ENCODE measurements at regions not wholly inside any gene's neighbourhood (a gene's known extent, or its start where the extent isn't known, plus 50 kb on each side); places are given as distances from the start of the nearest gene placed in this dataset.

DNA sequence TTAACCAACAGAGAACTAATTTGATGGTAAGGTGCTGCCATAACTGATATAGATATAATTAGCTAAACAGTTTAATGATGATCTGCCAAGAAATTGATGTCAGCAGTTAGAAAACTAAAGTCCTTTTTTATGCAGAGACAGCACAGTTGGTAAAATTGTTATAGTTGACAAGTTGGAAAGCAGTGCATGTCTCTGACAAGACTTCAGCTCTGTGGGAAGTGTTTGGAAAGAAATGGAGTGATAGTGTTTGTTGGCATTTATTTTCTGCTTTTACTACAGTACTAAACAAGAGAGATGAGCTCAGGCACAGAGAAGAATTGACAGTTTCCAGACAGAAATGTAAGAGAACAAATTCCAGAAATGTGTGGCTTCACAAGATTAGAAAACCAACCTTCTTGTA is 523.5 kb upstream of the BCHE start:
- no peak for TF ChIP-seq POLR2AphosphoS5 (IDR thresholded peaks at IDR 0.05; ENCODE audit: low read depth, low read length)
- TF ChIP-seq POLR2A (IDR thresholded peaks at IDR 0.05; ENCODE audit: low read depth, low read length) = no peak
- TF ChIP-seq TAF1 (IDR thresholded peaks at IDR 0.05; ENCODE audit: low read depth, low read length) = no peak
- no peak for TF ChIP-seq PAX5 (IDR thresholded peaks at IDR 0.05; ENCODE audit: insufficient read depth, low read length, severe bottlenecking)
- no peak for TF ChIP-seq SPI1 (IDR thresholded peaks at IDR 0.05; ENCODE audit: low read depth, low read length)
- no peak for TF ChIP-seq POU2F2 (IDR thresholded peaks at IDR 0.05; ENCODE audit: low read depth, low read length)
